Activated naive CD4-positive, alpha-beta T cell treated with anti-CD3 and anti-CD28 coated beads, Interleukin-2, amount 50 U/mL, for 16 hours (primary cell): ENCODE measurements at regions not wholly inside any gene's neighbourhood (a gene's known extent, or its start where the extent isn't known, plus 50 kb on each side); places are given as distances from the start of the nearest gene placed in this dataset.

Experiments
- DNase-seq: peaks from one replicate; pipeline ENCODE4 v3.0.0-alpha.2; 2020

GRCh38 chr11:134480136-134480712, 68.2 kb upstream of the B3GAT1 start:
- DNase-seq, result no peak

- DNase-seq, result no peak
Measured at GRCh38 chr11:134479206-134480135, 67.4 kb upstream of the B3GAT1 start.

- no peak for DNase-seq
Measured at GRCh38 chr11:134478611-134479010, 66.6 kb upstream of the B3GAT1 start.

GRCh38 chr11:134478176-134478575, 66.1 kb upstream of the B3GAT1 start:
- no peak for DNase-seq

GRCh38 chr11:134477486-134477885, 65.4 kb upstream of the B3GAT1 start:
- DNase-seq, result no peak

- DNase-seq, result no peak
Measured at GRCh38 chr11:134476435-134477021, 64.5 kb upstream of the B3GAT1 start.

- DNase-seq, result no peak
Measured at GRCh38 chr11:134475951-134476350, 63.9 kb upstream of the B3GAT1 start.

GRCh38 chr11:134474942-134475341, 62.9 kb upstream of the B3GAT1 start:
- DNase-seq, result no peak

- no peak for DNase-seq
Measured at GRCh38 chr11:134474070-134474860, 62.2 kb upstream of the B3GAT1 start.

GRCh38 chr11:134471716-134472455, 59.8 kb upstream of the B3GAT1 start:
- DNase-seq, result no peak

GRCh38 chr11:134471087-134471715, 59.2 kb upstream of the B3GAT1 start:
- DNase-seq, result no peak

- no peak for DNase-seq
Measured at GRCh38 chr11:134470238-134470637, 58.2 kb upstream of the B3GAT1 start.

GRCh38 chr11:134469627-134470026, 57.6 kb upstream of the B3GAT1 start:
- no peak for DNase-seq

- DNase-seq, result no peak
Measured at GRCh38 chr11:134468796-134469195, 56.8 kb upstream of the B3GAT1 start.

GRCh38 chr11:134468081-134468668, 56.1 kb upstream of the B3GAT1 start:
- no peak for DNase-seq

GRCh38 chr11:134466610-134467567, 54.8 kb upstream of the B3GAT1 start:
- no peak for DNase-seq

- DNase-seq, result no peak
Measured at GRCh38 chr11:134466156-134466555, 54.1 kb upstream of the B3GAT1 start.

- no peak for DNase-seq
Measured at GRCh38 chr11:134464981-134465730, 53.1 kb upstream of the B3GAT1 start.

- DNase-seq, result no peak
Measured at GRCh38 chr11:134464196-134464595, 52.2 kb upstream of the B3GAT1 start.

GRCh38 chr11:134463716-134464115, 51.7 kb upstream of the B3GAT1 start:
- no peak for DNase-seq
